Lower lobe of right lung (tissue), 2 donors: ENCODE measurements at regions not wholly inside any gene's neighbourhood (a gene's known extent, or its start where the extent isn't known, plus 50 kb on each side); places are given as distances from the start of the nearest gene placed in this dataset.
"Not testable (repeated sequence)": the region's sequence is repeated elsewhere in the genome, so short reads cannot be mapped to it uniquely, and the experiment has no call there.

Experiments used
- ATAC-seq, 2 donors: fragments of 200-7000 bp; cut with Tn5 transposase; one replicate each; pipeline ENCODE4 v1.9.1; 2020 to 2022; ENCODE audit warnings: mild to moderate bottlenecking in 2 of 2, moderate library complexity in 2 of 2
- DNase-seq: peaks from one replicate; pipeline ENCODE4 v3.0.0-alpha.2; 2020
- H3K27ac ChIP-seq: fragments of 200-600 bp; one replicate; pipeline ENCODE4 v1.8.0; 2022
- H3K27me3 ChIP-seq: fragments of 200-600 bp; one replicate; pipeline ENCODE4 v1.8.0; 2022; ENCODE audit warnings: low read depth
- H3K36me3 ChIP-seq: fragments of 200-600 bp; one replicate; pipeline ENCODE4 v1.8.0; 2022; ENCODE audit warnings: mild to moderate bottlenecking
- H3K4me1 ChIP-seq: fragments of 200-600 bp; one replicate; pipeline ENCODE4 v1.8.0; 2022
- H3K4me3 ChIP-seq: fragments of 200-600 bp; one replicate; pipeline ENCODE4 v1.8.0; 2022; ENCODE audit warnings: mild to moderate bottlenecking
- H3K9me3 ChIP-seq: fragments of 200-600 bp; one replicate; pipeline ENCODE4 v1.8.0; 2022
- CTCF ChIP-seq: fragments of 200-600 bp; IDR thresholded peaks from one replicate; pipeline ENCODE4 v1.8.0; 2022; ENCODE audit warnings: antibody characterized with exemption, mild to moderate bottlenecking
- intact Hi-C: fragments of 100-400 bp; cut with DNase I; formaldehyde crosslinking; loops from one replicate; pipeline ENCODE4 v1.11.0; 2022
- donor health status: DM: no; HTN: yes; CAD: no; lungs with severe emphysema.

- no peaks in the 10 kb centered on the region for H3K9me3 ChIP-seq
- H3K4me3 ChIP-seq = no peak overlapping the region
- no peaks in the 10 kb centered on the region for H3K4me1 ChIP-seq
- no peaks in the 10 kb centered on the region for H3K27me3 ChIP-seq
- ATAC-seq = no peak
- intact Hi-C loops = no loop called here
- H3K27ac ChIP-seq = no peak overlapping the region
- no peak for TF ChIP-seq CTCF
- no peaks in the 10 kb centered on the region for H3K36me3 ChIP-seq
- DNase-seq = no peak
These were observed 479.6 kb upstream of the EPHA6 start for GRCh38 chr3:96334779-96335178.

DNA sequence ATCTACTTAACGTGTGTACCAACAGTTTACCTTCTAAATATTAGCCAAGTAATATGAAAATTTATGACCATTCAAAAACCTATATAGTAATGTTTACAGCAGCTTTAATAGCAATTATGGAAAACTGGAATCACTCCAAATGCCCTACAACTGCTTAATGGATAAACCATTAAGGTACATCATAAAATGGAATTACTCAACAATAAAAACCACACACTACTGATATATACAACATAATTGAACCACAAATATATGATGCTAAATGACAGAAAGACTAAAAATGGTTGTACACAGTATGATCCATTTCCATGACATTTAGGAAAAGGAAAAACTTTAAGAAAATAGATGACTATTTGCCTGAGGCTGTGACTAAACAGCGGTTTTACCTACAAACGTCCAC, 467.1 kb upstream of the EPHA6 start:
- H3K9me3 ChIP-seq = no peaks in the 10 kb centered on the region
- no peaks in the 10 kb centered on the region for H3K4me1 ChIP-seq
- H3K27ac ChIP-seq = no peak overlapping the region
- no peak overlapping the region for H3K4me3 ChIP-seq
- DNase-seq = no peak
- H3K27me3 ChIP-seq = no peaks in the 10 kb centered on the region
- H3K36me3 ChIP-seq = no peaks in the 10 kb centered on the region
- TF ChIP-seq CTCF = no peak
- no peak for ATAC-seq
- intact Hi-C loops = no loop called here

DNA sequence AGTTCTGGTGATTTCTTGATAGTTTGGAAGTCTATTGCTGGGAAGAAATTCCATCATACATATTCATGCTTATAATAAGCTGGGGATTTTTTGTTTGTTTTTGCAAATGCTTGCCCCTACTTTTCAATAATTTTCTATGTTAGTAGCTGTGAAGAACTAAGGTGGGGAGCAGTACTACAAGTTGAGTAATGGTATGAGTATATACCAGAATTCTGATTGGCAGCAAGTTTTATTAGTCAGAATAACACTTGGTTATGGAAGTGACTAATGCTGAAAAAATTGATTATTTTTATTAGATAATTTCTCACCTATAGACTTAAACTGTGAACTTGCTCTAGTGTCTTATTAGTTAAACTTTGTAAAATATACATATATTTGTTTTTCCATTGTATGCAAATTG, 462.8 kb upstream of the EPHA6 start:
- H3K9me3 ChIP-seq, H3K27ac ChIP-seq, intact Hi-C loops, H3K27me3 ChIP-seq, H3K4me1 ChIP-seq, H3K36me3 ChIP-seq, ATAC-seq, H3K4me3 ChIP-seq, DNase-seq: not testable (repeated sequence)

GRCh38 chr3:96354106-96354505, 460.3 kb upstream of the EPHA6 start:
- no peak for DNase-seq
- H3K27ac ChIP-seq = no peak overlapping the region
- no peaks in the 10 kb centered on the region for H3K4me1 ChIP-seq
- H3K4me3 ChIP-seq = no peak overlapping the region
- TF ChIP-seq CTCF = no peak
- intact Hi-C loops = no loop called here
- ATAC-seq = no peak
- no peaks in the 10 kb centered on the region for H3K27me3 ChIP-seq
- H3K36me3 ChIP-seq = no peaks in the 10 kb centered on the region
- no peaks in the 10 kb centered on the region for H3K9me3 ChIP-seq

GRCh38 chr3:96354742-96355141, 459.7 kb upstream of the EPHA6 start:
- Histone ChIP-seq H3K36me3 (no peaks in the 10 kb centered on the region), H3K9me3 (no peaks in the 10 kb centered on the region), H3K4me1 (no peaks in the 10 kb centered on the region), H3K4me3 (no peak overlapping the region), H3K27ac (no peak overlapping the region), H3K27me3 (no peaks in the 10 kb centered on the region)
- TF ChIP-seq CTCF = no peak
- ATAC-seq = no peak
- intact Hi-C loops = no loop called here
- no peak for DNase-seq

- intact Hi-C loops = no loop called here
- Histone ChIP-seq H3K27ac (no peak overlapping the region), H3K27me3 (no peaks in the 10 kb centered on the region), H3K4me1 (no peaks in the 10 kb centered on the region), H3K36me3 (no peaks in the 10 kb centered on the region), H3K4me3 (no peak overlapping the region), H3K9me3 (no peaks in the 10 kb centered on the region)
- DNase-seq = no peak
- no peak for ATAC-seq
- TF ChIP-seq CTCF = no peak
These were observed 453.2 kb upstream of the EPHA6 start for GRCh38 chr3:96361241-96361640.
